ENCODE measurements at regions not wholly inside any gene's neighbourhood (a gene's known extent, or its start where the extent isn't known, plus 50 kb on each side); places are given as distances from the start of the nearest gene placed in this dataset.

DNA sequence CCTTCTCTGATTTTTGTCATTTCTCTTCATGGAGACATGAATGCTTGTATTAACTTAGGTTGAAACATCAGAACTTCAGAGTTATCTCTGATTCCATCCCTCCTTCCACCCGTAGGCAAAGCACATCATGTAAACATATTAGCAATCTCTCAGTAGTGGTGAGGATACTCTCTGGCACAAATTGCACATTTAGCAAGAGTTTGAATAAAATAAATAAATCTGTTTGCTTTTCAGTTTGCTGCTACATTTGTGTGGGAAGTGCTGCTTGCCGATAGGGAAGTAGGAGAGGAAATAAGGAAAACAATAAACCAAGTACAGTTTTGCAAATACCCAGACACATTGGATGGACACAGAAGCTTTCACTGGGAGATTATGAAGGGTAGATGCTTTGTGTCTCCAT lies 359.0 kb downstream of the BCKDHB start:
- no peak overlapping the region for H3K4me2 ChIP-seq (ENCODE audit: unreplicated experiment)
- H3K9me3 ChIP-seq (ENCODE audit: low read depth), result no peaks in the 10 kb centered on the region
- H3K36me3 ChIP-seq (ENCODE audit: low read depth), result no peaks in the 10 kb centered on the region
- no peak overlapping the region for H3K4me3 ChIP-seq
- no peaks in the 10 kb centered on the region for H3K27me3 ChIP-seq (replicated peaks; ENCODE audit: insufficient read depth)
- in situ Hi-C loops (cut with MboI), result no loop called here
- H3K79me2 ChIP-seq (ENCODE audit: insufficient read depth), result no peaks in the 10 kb centered on the region
- no peak for TF ChIP-seq EZH2 (IDR thresholded peaks at IDR 0.05; ENCODE audit: insufficient read depth, poor library complexity, severe bottlenecking)
- TF ChIP-seq EZH2phosphoT487 (IDR thresholded peaks at IDR 0.05; ENCODE audit: insufficient read depth, low read depth), result no peak
- peaks cover 14% of the 10 kb centered on the region for H3K4me1 ChIP-seq (ENCODE audit: insufficient read depth)
- no peak overlapping the region for H2AFZ ChIP-seq
- no peak overlapping the region for H3K27ac ChIP-seq
- H3K9ac ChIP-seq, result no peak overlapping the region
- peaks cover 16% of the 10 kb centered on the region for H3F3A ChIP-seq (ENCODE audit: insufficient read depth)
- no peaks in the 10 kb centered on the region for H4K20me1 ChIP-seq (ENCODE audit: insufficient read depth)
- DNase-seq, result no peak
- 0 out of 2 replicates have a peak, but pooled peaks cover 6% of the 10 kb centered on the region for H3K9me2 ChIP-seq (ENCODE audit: insufficient read depth)
- WGBS, 2 experiments (ENCODE audit: low coverage in 1 of 2, low lambda C conversion rate in 2 of 2, missing lambda C conversion rate in 2 of 2), result 52 to 56% methylated on average over 2 of the region's 2 CpGs

GRCh38 chr6:80464901-80465300 lies 358.4 kb downstream of the BCKDHB start:
- no peak overlapping the region for H3K27ac ChIP-seq
- H3K9ac ChIP-seq, result no peak overlapping the region
- 0 out of 2 replicates have a peak, but pooled peaks cover 6% of the 10 kb centered on the region for H3K9me2 ChIP-seq (ENCODE audit: insufficient read depth)
- H3F3A ChIP-seq (ENCODE audit: insufficient read depth), result peaks cover 22% of the 10 kb centered on the region
- H3K4me3 ChIP-seq, result no peak overlapping the region
- TF ChIP-seq EZH2 (IDR thresholded peaks at IDR 0.05; ENCODE audit: insufficient read depth, poor library complexity, severe bottlenecking) (no peak), EZH2phosphoT487 (IDR thresholded peaks at IDR 0.05; ENCODE audit: insufficient read depth, low read depth) (no peak)
- no peaks in the 10 kb centered on the region for H4K20me1 ChIP-seq (ENCODE audit: insufficient read depth)
- H3K9me3 ChIP-seq (ENCODE audit: low read depth), result no peaks in the 10 kb centered on the region
- no peaks in the 10 kb centered on the region for H3K79me2 ChIP-seq (ENCODE audit: insufficient read depth)
- no peaks in the 10 kb centered on the region for H3K27me3 ChIP-seq (replicated peaks; ENCODE audit: insufficient read depth)
- no peaks in the 10 kb centered on the region for H3K36me3 ChIP-seq (ENCODE audit: low read depth)
- H3K4me1 ChIP-seq (ENCODE audit: insufficient read depth), result peaks cover 20% of the 10 kb centered on the region
- in situ Hi-C loops (cut with MboI), result no loop called here
- DNase-seq, result no peak
- no peak overlapping the region for H3K4me2 ChIP-seq (ENCODE audit: unreplicated experiment)
- no peak overlapping the region for H2AFZ ChIP-seq

GRCh38 chr6:80463197-80463596 lies 356.7 kb downstream of the BCKDHB start:
- H3K27ac ChIP-seq, result no peak overlapping the region
- TF ChIP-seq EZH2 (IDR thresholded peaks at IDR 0.05; ENCODE audit: insufficient read depth, poor library complexity, severe bottlenecking), result no peak
- no peak for TF ChIP-seq EZH2phosphoT487 (IDR thresholded peaks at IDR 0.05; ENCODE audit: insufficient read depth, low read depth)
- H3K4me1 ChIP-seq (ENCODE audit: insufficient read depth), result peaks cover 28% of the 10 kb centered on the region
- DNase-seq, result no peak
- H3K4me2 ChIP-seq (ENCODE audit: unreplicated experiment), result no peak overlapping the region
- H3F3A ChIP-seq (ENCODE audit: insufficient read depth), result peaks cover 32% of the 10 kb centered on the region
- H3K27me3 ChIP-seq (replicated peaks; ENCODE audit: insufficient read depth), result no peaks in the 10 kb centered on the region
- H3K9me3 ChIP-seq (ENCODE audit: low read depth), result no peaks in the 10 kb centered on the region
- no peak overlapping the region for H3K9ac ChIP-seq
- no peak overlapping the region for H2AFZ ChIP-seq
- in situ Hi-C loops (cut with MboI), result no loop called here
- no peaks in the 10 kb centered on the region for H3K36me3 ChIP-seq (ENCODE audit: low read depth)
- no peaks in the 10 kb centered on the region for H3K79me2 ChIP-seq (ENCODE audit: insufficient read depth)
- H3K9me2 ChIP-seq (ENCODE audit: insufficient read depth), result 0 out of 2 replicates have a peak, but pooled peaks cover 6% of the 10 kb centered on the region
- H3K4me3 ChIP-seq, result no peak overlapping the region
- H4K20me1 ChIP-seq (ENCODE audit: insufficient read depth), result no peaks in the 10 kb centered on the region

DNA sequence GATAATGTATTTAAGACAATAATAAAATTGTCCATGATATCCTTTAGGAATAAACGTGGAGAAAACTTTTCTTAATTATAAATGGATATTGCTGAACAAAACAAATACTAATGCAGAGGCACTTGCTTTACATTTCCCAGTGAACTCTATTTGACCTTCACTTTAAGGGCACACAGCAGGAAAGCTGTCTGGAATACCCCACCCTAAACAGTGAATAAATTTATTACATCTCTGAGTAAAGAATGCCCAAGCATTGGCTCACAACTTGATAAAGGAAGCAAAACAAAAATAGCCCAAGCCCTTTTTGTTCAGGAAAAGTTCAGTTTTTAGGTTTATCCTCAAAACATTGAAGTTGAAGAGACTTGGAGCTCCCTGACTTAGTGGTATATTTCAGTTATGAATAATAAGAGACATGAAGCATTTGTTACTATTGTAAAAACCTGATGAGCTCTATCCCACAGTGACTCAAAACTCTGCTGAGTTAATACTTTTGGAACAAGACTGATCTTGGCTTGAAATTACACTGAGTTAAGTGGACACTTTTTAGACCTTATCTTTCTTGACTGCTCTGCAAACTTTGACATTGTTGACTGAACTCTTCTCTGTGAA lies 353.9 kb downstream of the BCKDHB start:
- TF ChIP-seq EZH2 (IDR thresholded peaks at IDR 0.05; ENCODE audit: insufficient read depth, poor library complexity, severe bottlenecking) (no peak), EZH2phosphoT487 (IDR thresholded peaks at IDR 0.05; ENCODE audit: insufficient read depth, low read depth) (no peak)
- Histone ChIP-seq H3K79me2 (ENCODE audit: insufficient read depth) (no peaks in the 10 kb centered on the region), H3K27me3 (replicated peaks; ENCODE audit: insufficient read depth) (no peaks in the 10 kb centered on the region), H4K20me1 (ENCODE audit: insufficient read depth) (no peaks in the 10 kb centered on the region), H2AFZ (no peak overlapping the region), H3K9me3 (ENCODE audit: low read depth) (no peaks in the 10 kb centered on the region), H3K4me3 (no peak overlapping the region), H3K9me2 (ENCODE audit: insufficient read depth) (0 out of 2 replicates have a peak, but pooled peaks cover 6% of the 10 kb centered on the region), H3K27ac (peak overlapping the region; percentile 52), H3K4me1 (ENCODE audit: insufficient read depth) (peaks cover 53% of the 10 kb centered on the region), H3K36me3 (ENCODE audit: low read depth) (no peaks in the 10 kb centered on the region), H3K9ac (no peak overlapping the region), H3F3A (ENCODE audit: insufficient read depth) (peaks cover 51% of the 10 kb centered on the region), H3K4me2 (ENCODE audit: unreplicated experiment) (peak overlapping the region; percentile 45)
- DNase-seq, result peak; percentile 64
- 9% methylated on average over 1 of the region's 1 CpG for WGBS, 2 experiments (ENCODE audit: low coverage in 1 of 2, low lambda C conversion rate in 2 of 2, missing lambda C conversion rate in 2 of 2)
- in situ Hi-C loops (cut with MboI), result no loop called here

All from GM23248 (cell line).